Retinal pigment epithelial cell (primary cell): ENCODE measurements at regions not wholly inside any gene's neighbourhood (a gene's known extent, or its start where the extent isn't known, plus 50 kb on each side); places are given as distances from the start of the nearest gene placed in this dataset.

Source experiments
- DNase-seq: peaks from one replicate; pipeline ENCODE4 v3.0.0-alpha.2; 2010; ENCODE audit warnings: low read depth
- H3K4me3 ChIP-seq: 2 replicates; pipeline ENCODE4 v1.5.1; 2011; ENCODE audit warnings: mild to moderate bottlenecking, low read length, control low read depth, moderate library complexity
- TF ChIP-seq, protein P1 (sequence below): conservative IDR thresholded peaks from 2 replicates; pipeline ENCODE4 v1.5.1; 2011; ENCODE audit warnings: low read depth, low read length, control low read depth, inconsistent platforms

DNA sequence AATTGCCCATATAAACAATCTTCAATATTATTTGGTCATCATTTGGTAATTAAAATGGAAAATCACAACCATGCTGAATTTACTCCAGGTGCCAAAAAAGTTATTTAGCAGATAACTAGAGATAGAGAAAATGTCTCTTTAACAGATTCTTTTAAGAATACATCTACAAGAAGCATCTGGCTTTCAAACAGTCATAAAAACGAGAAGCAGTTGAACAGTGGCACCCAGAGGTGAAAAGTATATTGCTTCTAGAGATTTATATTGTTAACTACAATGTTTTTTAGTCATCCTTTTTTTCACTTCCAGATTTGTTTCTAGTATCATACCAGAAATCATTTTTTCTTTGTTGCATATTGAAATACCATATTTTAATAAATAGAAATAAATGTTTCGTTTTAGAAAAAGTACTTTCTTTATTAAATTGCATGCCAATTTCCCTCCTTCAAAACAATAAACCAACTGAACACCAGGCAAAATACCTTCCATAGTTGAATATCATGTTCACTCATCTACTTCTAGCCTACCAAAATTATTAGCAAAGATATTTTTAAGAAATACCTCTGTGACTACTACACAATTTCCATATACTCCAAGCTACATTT, 65.4 kb upstream of the HNRNPA3 start:
- TF ChIP-seq, protein P1, sequence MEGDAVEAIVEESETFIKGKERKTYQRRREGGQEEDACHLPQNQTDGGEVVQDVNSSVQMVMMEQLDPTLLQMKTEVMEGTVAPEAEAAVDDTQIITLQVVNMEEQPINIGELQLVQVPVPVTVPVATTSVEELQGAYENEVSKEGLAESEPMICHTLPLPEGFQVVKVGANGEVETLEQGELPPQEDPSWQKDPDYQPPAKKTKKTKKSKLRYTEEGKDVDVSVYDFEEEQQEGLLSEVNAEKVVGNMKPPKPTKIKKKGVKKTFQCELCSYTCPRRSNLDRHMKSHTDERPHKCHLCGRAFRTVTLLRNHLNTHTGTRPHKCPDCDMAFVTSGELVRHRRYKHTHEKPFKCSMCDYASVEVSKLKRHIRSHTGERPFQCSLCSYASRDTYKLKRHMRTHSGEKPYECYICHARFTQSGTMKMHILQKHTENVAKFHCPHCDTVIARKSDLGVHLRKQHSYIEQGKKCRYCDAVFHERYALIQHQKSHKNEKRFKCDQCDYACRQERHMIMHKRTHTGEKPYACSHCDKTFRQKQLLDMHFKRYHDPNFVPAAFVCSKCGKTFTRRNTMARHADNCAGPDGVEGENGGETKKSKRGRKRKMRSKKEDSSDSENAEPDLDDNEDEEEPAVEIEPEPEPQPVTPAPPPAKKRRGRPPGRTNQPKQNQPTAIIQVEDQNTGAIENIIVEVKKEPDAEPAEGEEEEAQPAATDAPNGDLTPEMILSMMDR: peak; percentile 55
- no peak for DNase-seq
- H3K4me3 ChIP-seq: no peak overlapping the region

DNA sequence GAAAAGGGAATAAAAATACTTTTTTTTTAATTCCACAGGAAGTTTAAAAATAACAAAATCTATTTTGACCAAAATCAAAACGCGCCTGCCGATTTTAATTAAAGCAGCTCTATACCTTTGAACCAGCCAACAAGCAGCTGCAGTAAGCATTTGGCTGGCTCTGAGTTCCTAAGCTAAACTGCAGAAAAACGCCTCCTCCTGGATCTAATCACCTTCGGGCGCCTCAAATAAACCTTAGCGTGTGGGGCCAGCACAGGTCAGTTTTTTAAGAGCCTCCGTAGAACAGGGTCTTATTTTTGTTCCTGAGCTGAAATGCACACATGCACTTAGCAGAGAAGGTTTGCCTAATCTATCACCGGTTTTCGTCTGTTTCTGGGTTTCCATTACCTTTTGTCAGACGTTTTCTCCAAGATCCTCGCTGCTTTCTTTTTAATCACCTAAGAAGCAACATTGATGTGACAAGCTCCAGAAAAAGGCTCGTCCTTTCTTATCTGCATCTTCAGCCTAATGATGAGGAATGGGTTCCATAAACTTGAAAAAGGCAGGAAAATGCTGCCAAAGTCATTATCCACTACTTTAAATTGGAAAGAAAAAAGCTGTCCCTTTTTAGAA, 64.7 kb upstream of the HNRNPA3 start:
- no peak overlapping the region for H3K4me3 ChIP-seq
- no peak for DNase-seq
- TF ChIP-seq, protein P1: no peak

DNA sequence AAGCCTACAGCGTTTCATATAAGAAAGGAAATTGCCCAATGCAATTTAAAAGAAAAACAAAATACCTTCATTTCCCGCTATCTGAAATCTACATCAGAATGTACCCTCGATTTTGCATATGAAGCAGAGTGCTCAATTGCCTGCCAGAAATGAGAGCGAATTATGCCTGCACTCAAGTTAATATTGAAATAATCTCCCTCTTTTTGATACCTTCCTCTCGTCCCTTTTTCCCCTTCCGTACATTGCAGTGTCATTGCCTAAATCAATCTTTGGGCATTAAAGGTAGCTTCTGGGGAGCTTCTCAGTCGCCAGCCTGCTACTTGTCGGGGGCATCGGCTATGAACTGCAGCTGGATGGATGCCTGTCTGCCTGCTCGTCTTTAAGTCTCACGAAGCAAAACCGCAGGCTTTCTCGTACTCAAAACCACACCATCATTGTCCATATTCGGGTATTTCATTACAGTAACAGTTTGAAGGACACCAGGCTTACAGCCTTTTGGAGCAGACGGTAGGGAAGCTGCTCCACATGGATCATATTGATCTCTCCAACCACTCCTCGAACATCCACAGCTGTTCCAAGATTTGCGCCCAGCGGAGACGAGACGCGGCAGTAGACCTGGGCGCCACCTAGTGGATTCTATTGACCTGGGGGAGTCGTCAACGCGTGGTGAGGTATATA, 64.0 kb upstream of the HNRNPA3 start:
- TF ChIP-seq, protein P1: peak; percentile 96
- peak overlapping the region; percentile 42 for H3K4me3 ChIP-seq
- no peak for DNase-seq

DNA sequence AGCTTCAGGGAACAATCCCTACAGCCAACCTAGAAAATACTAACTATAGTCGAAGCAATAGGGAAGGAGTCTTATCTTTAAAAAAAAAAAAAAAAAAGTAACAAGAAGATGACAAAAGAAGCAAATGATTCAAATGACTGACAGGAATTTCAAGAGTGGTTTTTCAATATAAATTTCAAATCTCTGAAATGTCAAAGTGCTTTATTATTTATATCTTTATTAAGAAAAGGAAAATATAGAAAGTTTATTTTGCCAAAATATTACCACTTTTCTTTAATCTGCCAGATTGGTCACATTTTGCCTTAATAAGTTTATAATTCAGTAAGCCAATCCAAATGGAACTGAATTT, 63.5 kb upstream of the HNRNPA3 start:
- DNase-seq: no peak
- TF ChIP-seq, protein P1: no peak
- no peak overlapping the region for H3K4me3 ChIP-seq

DNA sequence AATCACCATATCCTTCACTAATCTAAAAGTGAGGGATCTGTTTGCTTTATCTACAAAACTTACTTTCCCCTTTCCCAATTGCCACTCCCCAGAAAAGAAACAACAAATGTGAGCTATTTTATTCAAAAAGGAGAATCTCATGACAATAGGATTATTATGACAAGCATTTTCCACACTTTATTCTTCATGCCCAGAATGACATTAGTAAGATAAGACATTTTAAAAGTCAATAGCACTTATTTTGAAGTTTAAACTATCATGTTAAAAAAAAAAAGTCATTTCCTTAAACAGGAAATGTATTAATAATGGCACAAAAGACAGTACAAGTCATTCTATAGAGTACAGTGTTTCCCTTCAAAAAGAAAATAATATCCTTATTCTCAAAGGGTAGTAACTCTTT, 58.8 kb upstream of the HNRNPA3 start:
- no peak overlapping the region for H3K4me3 ChIP-seq
- DNase-seq: no peak
- TF ChIP-seq, protein P1: no peak

DNA sequence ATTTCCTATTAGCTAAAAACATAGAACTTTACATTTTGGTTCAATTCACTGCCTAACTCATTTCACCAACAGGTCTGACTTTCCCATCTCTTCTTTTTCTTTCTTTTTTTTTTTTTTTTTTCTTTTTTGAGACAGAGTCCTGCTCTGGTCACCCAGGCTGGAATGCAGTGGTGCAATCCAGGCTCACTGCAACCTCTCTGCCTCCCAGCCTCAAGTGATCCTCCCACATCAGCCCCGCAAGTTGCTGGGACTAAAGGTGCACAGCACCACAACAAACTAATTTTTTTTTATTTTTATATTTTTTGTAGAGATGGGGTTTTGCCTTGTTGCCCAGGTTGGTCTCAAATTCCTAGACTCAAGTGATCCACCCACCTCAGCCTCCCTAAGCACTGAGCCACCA, 57.8 kb upstream of the HNRNPA3 start:
- H3K4me3 ChIP-seq: no peak overlapping the region
- TF ChIP-seq, protein P1: no peak
- DNase-seq: no peak

DNA sequence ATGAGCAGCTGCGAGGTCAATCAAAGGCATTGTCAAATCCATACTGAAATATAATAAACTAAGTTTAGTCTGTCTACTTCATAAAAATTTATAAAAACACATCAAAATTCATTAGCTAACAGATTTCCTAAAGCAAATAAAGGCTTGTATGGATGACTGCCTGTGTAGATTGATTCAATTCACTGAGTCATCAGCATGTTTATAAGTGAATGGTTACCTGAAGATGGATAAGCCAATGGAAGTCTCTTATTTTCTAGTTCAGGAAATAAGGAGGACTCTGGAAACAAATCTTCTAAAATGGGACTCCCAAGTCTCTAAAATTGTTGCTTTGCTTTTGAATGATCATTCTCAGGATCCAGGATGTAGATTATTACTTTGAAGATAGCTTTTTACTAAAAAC, 57.0 kb upstream of the HNRNPA3 start:
- DNase-seq: no peak
- no peak overlapping the region for H3K4me3 ChIP-seq
- TF ChIP-seq, protein P1: no peak
